Liver (tissue), 8 donors: ENCODE measurements at regions not wholly inside any gene's neighbourhood (a gene's known extent, or its start where the extent isn't known, plus 50 kb on each side); places are given as distances from the start of the nearest gene placed in this dataset.

Experiments used
- DNase-seq: peaks from one replicate; pipeline ENCODE4 v3.0.0-alpha.2; 2017; ENCODE audit warnings: low spot score
- H3K27ac ChIP-seq, 2 donors: one replicate each; pipeline ENCODE4 v1.7.0; 2013; ENCODE audit warnings: inconsistent platforms in 2 of 2, low read length in 2 of 2, control low read depth in 1 of 2, low read depth in 1 of 2, mild to moderate bottlenecking in 1 of 2
- H3K27me3 ChIP-seq, 4 donors: one replicate each; pipeline versions ENCODE4 v1.6.1 to v1.7.0; 2013; ENCODE audit warnings: low read length in 3 of 4, inconsistent platforms in 1 of 4, mild to moderate bottlenecking in 1 of 4, moderate library complexity in 1 of 4; ENCODE audit not compliant: control insufficient read depth in 4 of 4, insufficient read depth in 4 of 4
- H3K36me3 ChIP-seq, 4 donors: one replicate each; pipeline versions ENCODE4 v1.6.1 to v1.7.0; 2013; ENCODE audit warnings: low read length in 3 of 4, mild to moderate bottlenecking in 3 of 4, low read depth in 1 of 4, moderate library complexity in 1 of 4; ENCODE audit not compliant: control insufficient read depth in 4 of 4, insufficient read depth in 3 of 4
- H3K4me1 ChIP-seq, 4 donors: one replicate each; pipeline versions ENCODE4 v1.6.1 to v1.7.0; 2013; ENCODE audit warnings: low read length in 3 of 4, mild to moderate bottlenecking in 3 of 4, moderate library complexity in 1 of 4; ENCODE audit not compliant: control insufficient read depth in 4 of 4, insufficient read depth in 4 of 4
- H3K4me3 ChIP-seq, 3 donors: one replicate each; pipeline versions ENCODE4 v1.6.1 to v1.7.0; 2013; ENCODE audit warnings: low read length in 3 of 3, control low read depth in 1 of 3, low read depth in 1 of 3, mild to moderate bottlenecking in 1 of 3
- H3K9ac ChIP-seq, 2 donors: one replicate each; pipeline ENCODE4 v1.7.0; 2013; ENCODE audit warnings: low read length in 2 of 2, mild to moderate bottlenecking in 2 of 2, moderate library complexity in 2 of 2, control low read depth in 1 of 2, low read depth in 1 of 2
- H3K9me3 ChIP-seq, 4 donors: one replicate each; pipeline versions ENCODE4 v1.6.1 to v1.7.0; 2013; ENCODE audit warnings: low read length in 3 of 4; ENCODE audit not compliant: control insufficient read depth in 4 of 4
- ATF3 ChIP-seq: IDR thresholded peaks from 2 replicates; pipeline ENCODE4 v1.6.1; 2016; ENCODE audit warnings: antibody characterized with exemption
- EGR1 ChIP-seq, 2 donors: IDR thresholded peaks; 2 replicates each; pipeline ENCODE4 v1.6.1; 2016 to 2018; ENCODE audit warnings: antibody characterized with exemption in 2 of 2, low read depth in 2 of 2
- FOXA1 ChIP-seq: IDR thresholded peaks from 2 replicates; pipeline ENCODE4 v1.6.1; 2016; ENCODE audit warnings: antibody characterized with exemption
- FOXA2 ChIP-seq: IDR thresholded peaks from 2 replicates; pipeline ENCODE4 v1.6.1; 2016; ENCODE audit warnings: antibody characterized with exemption
- GABPA ChIP-seq, 2 donors: IDR thresholded peaks in 1 of 2; conservative IDR thresholded peaks in 1 of 2; 2 replicates each; pipeline ENCODE4 v1.6.1; 2016; ENCODE audit warnings: antibody characterized with exemption in 2 of 2, mild to moderate bottlenecking in 1 of 2, moderate library complexity in 1 of 2
- HNF4A ChIP-seq, 2 donors: conservative IDR thresholded peaks; 2 replicates each; pipeline ENCODE4 v1.6.1; 2016; ENCODE audit warnings: antibody characterized with exemption in 2 of 2, mild to moderate bottlenecking in 2 of 2
- HNF4G ChIP-seq: IDR thresholded peaks from 2 replicates; pipeline ENCODE4 v1.6.1; 2016; ENCODE audit warnings: antibody characterized with exemption
- JUND ChIP-seq, 2 donors: IDR thresholded peaks; 2 replicates each; pipeline ENCODE4 v1.6.1; 2016; ENCODE audit warnings: antibody characterized with exemption in 2 of 2
- MAX ChIP-seq: IDR thresholded peaks from 2 replicates; pipeline ENCODE4 v1.6.1; 2016; ENCODE audit warnings: antibody characterized with exemption
- NR2F2 ChIP-seq: IDR thresholded peaks from 2 replicates; pipeline ENCODE4 v1.6.1; 2016; ENCODE audit warnings: antibody characterized with exemption
- RAD21 ChIP-seq, 2 donors: IDR thresholded peaks; 2 replicates each; pipeline ENCODE4 v1.6.1; 2016; ENCODE audit warnings: antibody characterized with exemption in 2 of 2, mild to moderate bottlenecking in 2 of 2
- REST ChIP-seq: IDR thresholded peaks from 2 replicates; pipeline ENCODE4 v1.6.1; 2016; ENCODE audit warnings: antibody characterized with exemption, mild to moderate bottlenecking
- RXRA ChIP-seq, 2 donors: IDR thresholded peaks; 2 replicates each; pipeline ENCODE4 v1.6.1; 2017 to 2018; ENCODE audit warnings: antibody characterized with exemption in 2 of 2, mild to moderate bottlenecking in 1 of 2
- SP1 ChIP-seq: IDR thresholded peaks from 2 replicates; pipeline ENCODE4 v1.6.1; 2018; ENCODE audit warnings: antibody characterized with exemption, mild to moderate bottlenecking
- TAF1 ChIP-seq: conservative IDR thresholded peaks from 2 replicates; pipeline ENCODE4 v1.6.1; 2016; ENCODE audit warnings: antibody characterized with exemption, mild to moderate bottlenecking
- YY1 ChIP-seq: IDR thresholded peaks from 2 replicates; pipeline ENCODE4 v1.6.1; 2016; ENCODE audit warnings: antibody characterized with exemption, mild to moderate bottlenecking
- WGBS: extraction: QIAGEN DNeasy Blood & Tissue Kit; methylation state at CpG from one replicate; pipeline ENCODE4 v1.1.7; 2013; 5-methylcytosine and 5-hydroxymethylcytosine counted together
- TF ChIP-seq, protein P1 (sequence below): fragments of 150-350 bp; IDR thresholded peaks from 2 replicates; pipeline ENCODE4 v1.5.1; 2017; ENCODE audit warnings: improper control_type of control experiment, low read depth, low read length; ENCODE audit not compliant: missing input control
- TF ChIP-seq, protein P2 (sequence below): IDR thresholded peaks from 2 replicates; pipeline ENCODE4 v1.6.1; 2016; ENCODE audit warnings: antibody characterized with exemption
- donor health status: healthy.
- donor health status: healthy.
- donor health status: healthy.
- donor health status: healthy.
- donor health status: healthy.

DNA sequence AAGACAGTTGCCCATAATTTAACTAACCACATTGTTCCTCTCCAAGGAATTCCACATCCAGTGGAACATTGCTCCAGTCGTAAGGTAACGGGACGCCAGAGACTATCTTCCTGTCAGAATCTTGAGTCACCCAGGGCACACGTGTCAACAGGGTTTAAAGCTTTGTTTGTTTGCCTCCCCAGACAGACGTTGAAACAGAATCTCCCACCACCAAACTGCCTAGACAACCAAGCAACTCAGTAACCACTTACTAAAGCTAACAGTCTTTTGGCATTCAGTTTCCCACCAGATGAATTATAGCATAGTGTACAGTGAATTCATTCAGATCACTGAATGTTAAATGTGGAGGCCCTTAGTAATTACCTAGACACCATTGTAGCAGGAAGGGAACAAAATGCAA, 439.5 kb downstream of the PLPP3 start:
- no peak for DNase-seq
- Histone ChIP-seq H3K9me3 (no peaks in the 10 kb centered on the region), H3K4me3 (no peak overlapping the region), H3K36me3 (no peaks in the 10 kb centered on the region), H3K27me3 (no peaks in the 10 kb centered on the region), H3K9ac (no peak overlapping the region), H3K4me1 (no peaks in the 10 kb centered on the region), H3K27ac (no peak overlapping the region)
- TF ChIP-seq RXRA (IDR thresholded peaks at IDR 0.05) (no peak), MAX (no peak), RAD21 (IDR thresholded peaks at IDR 0.05) (no peak), FOXA1 (no peak), FOXA2 (no peak), JUND (IDR thresholded peaks at IDR 0.05) (no peak), TAF1 (no peak), EGR1 (IDR thresholded peaks at IDR 0.05; ENCODE audit: low read depth in 2 of 2) (no peak), REST (no peak), NR2F2 (no peak), HNF4G (no peak), SP1 (no peak), HNF4A (conservative IDR thresholded peaks at IDR 0.05) (no peak), GABPA (IDR thresholded peaks at IDR 0.05 in 1 of 2, conservative IDR thresholded peaks at IDR 0.05 in 1 of 2) (no peak), ATF3 (no peak), YY1 (no peak)
- TF ChIP-seq, protein P1, sequence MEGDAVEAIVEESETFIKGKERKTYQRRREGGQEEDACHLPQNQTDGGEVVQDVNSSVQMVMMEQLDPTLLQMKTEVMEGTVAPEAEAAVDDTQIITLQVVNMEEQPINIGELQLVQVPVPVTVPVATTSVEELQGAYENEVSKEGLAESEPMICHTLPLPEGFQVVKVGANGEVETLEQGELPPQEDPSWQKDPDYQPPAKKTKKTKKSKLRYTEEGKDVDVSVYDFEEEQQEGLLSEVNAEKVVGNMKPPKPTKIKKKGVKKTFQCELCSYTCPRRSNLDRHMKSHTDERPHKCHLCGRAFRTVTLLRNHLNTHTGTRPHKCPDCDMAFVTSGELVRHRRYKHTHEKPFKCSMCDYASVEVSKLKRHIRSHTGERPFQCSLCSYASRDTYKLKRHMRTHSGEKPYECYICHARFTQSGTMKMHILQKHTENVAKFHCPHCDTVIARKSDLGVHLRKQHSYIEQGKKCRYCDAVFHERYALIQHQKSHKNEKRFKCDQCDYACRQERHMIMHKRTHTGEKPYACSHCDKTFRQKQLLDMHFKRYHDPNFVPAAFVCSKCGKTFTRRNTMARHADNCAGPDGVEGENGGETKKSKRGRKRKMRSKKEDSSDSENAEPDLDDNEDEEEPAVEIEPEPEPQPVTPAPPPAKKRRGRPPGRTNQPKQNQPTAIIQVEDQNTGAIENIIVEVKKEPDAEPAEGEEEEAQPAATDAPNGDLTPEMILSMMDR, result no peak
- TF ChIP-seq, protein P2, sequence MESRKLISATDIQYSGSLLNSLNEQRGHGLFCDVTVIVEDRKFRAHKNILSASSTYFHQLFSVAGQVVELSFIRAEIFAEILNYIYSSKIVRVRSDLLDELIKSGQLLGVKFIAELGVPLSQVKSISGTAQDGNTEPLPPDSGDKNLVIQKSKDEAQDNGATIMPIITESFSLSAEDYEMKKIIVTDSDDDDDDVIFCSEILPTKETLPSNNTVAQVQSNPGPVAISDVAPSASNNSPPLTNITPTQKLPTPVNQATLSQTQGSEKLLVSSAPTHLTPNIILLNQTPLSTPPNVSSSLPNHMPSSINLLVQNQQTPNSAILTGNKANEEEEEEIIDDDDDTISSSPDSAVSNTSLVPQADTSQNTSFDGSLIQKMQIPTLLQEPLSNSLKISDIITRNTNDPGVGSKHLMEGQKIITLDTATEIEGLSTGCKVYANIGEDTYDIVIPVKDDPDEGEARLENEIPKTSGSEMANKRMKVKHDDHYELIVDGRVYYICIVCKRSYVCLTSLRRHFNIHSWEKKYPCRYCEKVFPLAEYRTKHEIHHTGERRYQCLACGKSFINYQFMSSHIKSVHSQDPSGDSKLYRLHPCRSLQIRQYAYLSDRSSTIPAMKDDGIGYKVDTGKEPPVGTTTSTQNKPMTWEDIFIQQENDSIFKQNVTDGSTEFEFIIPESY, result no peak
- 73% methylated on average over 5 of the region's 5 CpGs for WGBS
